DND-41 (cell line): ENCODE measurements at regions not wholly inside any gene's neighbourhood (a gene's known extent, or its start where the extent isn't known, plus 50 kb on each side); places are given as distances from the start of the nearest gene placed in this dataset.

Experiments used
- ATAC-seq: fragments of 200-7000 bp; cut with Tn5 transposase; 3 replicates; pipeline ENCODE4 v1.9.1; 2021; ENCODE audit warnings: low read depth; ENCODE audit not compliant: insufficient read depth
- DNase-seq: peaks from one replicate; pipeline ENCODE4 v3.0.0-alpha.2; 2020
- H2AFZ ChIP-seq: 2 replicates; pipeline ENCODE4 v1.6.0; 2012; ENCODE audit warnings: low read depth, low read length
- H3K27ac ChIP-seq: 2 replicates; pipeline ENCODE4 v1.5.1; 2012; ENCODE audit warnings: low read length, inconsistent platforms
- H3K27me3 ChIP-seq: fragments of 200-600 bp; sonication (generic); 2 replicates; pipeline ENCODE4 v1.6.0; 2012; ENCODE audit warnings: low read length, mild to moderate bottlenecking, inconsistent platforms; ENCODE audit not compliant: insufficient read depth, poor library complexity
- H3K36me3 ChIP-seq: 2 replicates; pipeline ENCODE4 v1.5.1; 2012; ENCODE audit warnings: low read length, inconsistent platforms; ENCODE audit not compliant: insufficient read depth
- H3K4me1 ChIP-seq: 2 replicates; pipeline ENCODE4 v1.5.1; 2012; ENCODE audit warnings: mild to moderate bottlenecking, low read length; ENCODE audit not compliant: insufficient read depth
- H3K4me2 ChIP-seq: 2 replicates; pipeline ENCODE4 v1.6.0; 2012; ENCODE audit warnings: mild to moderate bottlenecking, moderate library complexity, low read length, inconsistent platforms; ENCODE audit not compliant: insufficient read depth
- H3K4me3 ChIP-seq, 2 experiments: fragments of 200-600 bp in 1 of 2; shearing (Covaris generic) in 1 of 2; 2 replicates each; pipeline ENCODE4 v1.5.1; 2012 to 2016; ENCODE audit warnings: inconsistent platforms in 2 of 2, low read length in 2 of 2, mild to moderate bottlenecking in 2 of 2, low read depth in 1 of 2, moderate library complexity in 1 of 2
- H3K79me2 ChIP-seq: 2 replicates; pipeline ENCODE4 v1.6.0; 2012; ENCODE audit warnings: low read length, inconsistent platforms; ENCODE audit not compliant: insufficient read depth
- H3K9ac ChIP-seq: 2 replicates; pipeline ENCODE4 v1.6.0; 2012; ENCODE audit warnings: low read depth, mild to moderate bottlenecking, inconsistent platforms, low read length, moderate library complexity
- H3K9me3 ChIP-seq: 2 replicates; pipeline ENCODE4 v1.5.1; 2012; ENCODE audit warnings: low read length, moderate library complexity, mild to moderate bottlenecking, inconsistent platforms; ENCODE audit not compliant: insufficient read depth, severe bottlenecking
- H4K20me1 ChIP-seq: 2 replicates; pipeline ENCODE4 v1.6.0; 2012; ENCODE audit warnings: low read length; ENCODE audit not compliant: insufficient read depth
- EZH2 ChIP-seq: IDR thresholded peaks from 3 replicates; pipeline ENCODE4 v1.6.1; 2012; ENCODE audit warnings: borderline replicate concordance, low read depth, mild to moderate bottlenecking, moderate library complexity, low read length, inconsistent platforms; ENCODE audit not compliant: severe bottlenecking
- TF ChIP-seq, protein P1 (sequence below): IDR thresholded peaks from 2 replicates; pipeline ENCODE4 v1.5.1; 2012; ENCODE audit warnings: borderline replicate concordance, low read length, moderate library complexity, mild to moderate bottlenecking; ENCODE audit not compliant: poor library complexity, severe bottlenecking; ENCODE audit errors: extremely low read depth

GRCh38 chr4:108261026-108261425 is 92.3 kb upstream of the LEF1 start:
- no peak overlapping the region for H3K27ac ChIP-seq
- ATAC-seq (no peak), DNase-seq (no peak)
- H2AFZ ChIP-seq, result no peak overlapping the region
- H3K9ac ChIP-seq, result no peak overlapping the region
- no peak overlapping the region for H3K4me2 ChIP-seq
- H3K36me3 ChIP-seq, result no peaks in the 10 kb centered on the region
- no peaks in the 10 kb centered on the region for H3K9me3 ChIP-seq
- no peaks in the 10 kb centered on the region for H4K20me1 ChIP-seq
- H3K4me3 ChIP-seq, result no peak overlapping the region
- H3K79me2 ChIP-seq, result no peaks in the 10 kb centered on the region
- H3K27me3 ChIP-seq, result no peaks in the 10 kb centered on the region
- H3K4me1 ChIP-seq, result no peaks in the 10 kb centered on the region
- TF ChIP-seq EZH2, result no peak
- TF ChIP-seq, protein P1, sequence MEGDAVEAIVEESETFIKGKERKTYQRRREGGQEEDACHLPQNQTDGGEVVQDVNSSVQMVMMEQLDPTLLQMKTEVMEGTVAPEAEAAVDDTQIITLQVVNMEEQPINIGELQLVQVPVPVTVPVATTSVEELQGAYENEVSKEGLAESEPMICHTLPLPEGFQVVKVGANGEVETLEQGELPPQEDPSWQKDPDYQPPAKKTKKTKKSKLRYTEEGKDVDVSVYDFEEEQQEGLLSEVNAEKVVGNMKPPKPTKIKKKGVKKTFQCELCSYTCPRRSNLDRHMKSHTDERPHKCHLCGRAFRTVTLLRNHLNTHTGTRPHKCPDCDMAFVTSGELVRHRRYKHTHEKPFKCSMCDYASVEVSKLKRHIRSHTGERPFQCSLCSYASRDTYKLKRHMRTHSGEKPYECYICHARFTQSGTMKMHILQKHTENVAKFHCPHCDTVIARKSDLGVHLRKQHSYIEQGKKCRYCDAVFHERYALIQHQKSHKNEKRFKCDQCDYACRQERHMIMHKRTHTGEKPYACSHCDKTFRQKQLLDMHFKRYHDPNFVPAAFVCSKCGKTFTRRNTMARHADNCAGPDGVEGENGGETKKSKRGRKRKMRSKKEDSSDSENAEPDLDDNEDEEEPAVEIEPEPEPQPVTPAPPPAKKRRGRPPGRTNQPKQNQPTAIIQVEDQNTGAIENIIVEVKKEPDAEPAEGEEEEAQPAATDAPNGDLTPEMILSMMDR, result no peak

DNA sequence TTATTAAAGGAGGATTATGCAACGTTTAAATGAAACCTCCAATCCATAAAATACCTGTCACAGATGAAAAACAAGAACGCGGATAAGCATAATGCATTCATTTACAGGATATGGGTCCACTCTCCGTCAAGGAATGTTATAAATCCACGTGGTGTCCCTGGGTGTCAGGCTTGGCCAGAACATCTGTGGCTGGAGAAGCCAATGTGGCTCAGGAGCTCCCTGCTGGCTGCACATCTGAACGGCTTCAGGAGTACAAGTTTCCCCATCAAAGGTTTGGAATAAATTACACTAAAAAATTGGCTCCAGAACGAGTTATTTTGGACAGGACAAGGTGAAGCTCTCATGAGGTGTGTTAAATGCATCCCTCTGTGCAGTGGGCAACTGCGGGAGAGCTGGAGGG is 87.8 kb upstream of the LEF1 start:
- Histone ChIP-seq H3K4me1 (no peaks in the 10 kb centered on the region), H2AFZ (no peak overlapping the region), H3K4me3 (no peak overlapping the region), H3K9me3 (no peaks in the 10 kb centered on the region), H3K27me3 (no peaks in the 10 kb centered on the region), H3K79me2 (no peaks in the 10 kb centered on the region), H3K9ac (no peak overlapping the region), H4K20me1 (no peaks in the 10 kb centered on the region), H3K4me2 (no peak overlapping the region), H3K36me3 (no peaks in the 10 kb centered on the region), H3K27ac (no peak overlapping the region)
- TF ChIP-seq, protein P1, result no peak
- no peak for TF ChIP-seq EZH2
- ATAC-seq (no peak), DNase-seq (no peak)

DNA sequence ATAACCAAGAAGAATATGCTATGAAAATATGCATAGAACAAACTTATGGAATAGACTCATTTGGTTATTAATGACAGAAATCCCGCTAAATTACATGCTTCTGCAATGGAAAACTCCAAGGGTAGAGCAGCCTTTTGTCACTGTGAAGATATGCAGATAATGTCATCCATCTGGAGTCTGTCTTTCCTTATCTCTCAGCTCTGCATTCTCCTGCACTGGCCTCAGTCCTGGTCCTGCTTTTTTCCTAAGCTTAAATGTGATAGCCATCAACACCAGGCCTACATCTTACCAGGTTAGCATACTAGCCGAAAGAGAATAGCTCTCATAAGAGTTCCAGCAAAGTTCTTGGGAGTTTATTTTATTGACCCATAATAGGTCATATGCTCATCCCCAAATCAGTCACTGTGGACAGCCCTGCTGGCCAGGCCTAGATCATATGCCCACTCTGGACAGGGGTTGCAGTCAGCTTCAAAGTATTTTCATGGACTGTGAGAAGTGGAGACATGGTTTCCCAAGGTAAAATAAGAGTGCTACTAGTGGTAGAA is 86.5 kb upstream of the LEF1 start:
- TF ChIP-seq EZH2, result no peak
- TF ChIP-seq, protein P1, result no peak
- no peak overlapping the region for H3K4me2 ChIP-seq

More for the DNA sequence above, 86.5 kb upstream of the LEF1 start:
- Histone ChIP-seq H3K79me2 (no peaks in the 10 kb centered on the region), H3K27me3 (no peaks in the 10 kb centered on the region), H3K36me3 (0 out of 2 replicates have a peak, but pooled peaks cover 1% of the 10 kb centered on the region), H3K4me1 (no peaks in the 10 kb centered on the region), H3K9ac (no peak overlapping the region), H4K20me1 (no peaks in the 10 kb centered on the region), H3K9me3 (no peaks in the 10 kb centered on the region), H3K27ac (no peak overlapping the region), H2AFZ (no peak overlapping the region), H3K4me3 (no peak overlapping the region)
- DNase-seq (no peak), ATAC-seq (no peak)
